ENCODE measurements at regions not wholly inside any gene's neighbourhood (a gene's known extent, or its start where the extent isn't known, plus 50 kb on each side); places are given as distances from the start of the nearest gene placed in this dataset.

DNA sequence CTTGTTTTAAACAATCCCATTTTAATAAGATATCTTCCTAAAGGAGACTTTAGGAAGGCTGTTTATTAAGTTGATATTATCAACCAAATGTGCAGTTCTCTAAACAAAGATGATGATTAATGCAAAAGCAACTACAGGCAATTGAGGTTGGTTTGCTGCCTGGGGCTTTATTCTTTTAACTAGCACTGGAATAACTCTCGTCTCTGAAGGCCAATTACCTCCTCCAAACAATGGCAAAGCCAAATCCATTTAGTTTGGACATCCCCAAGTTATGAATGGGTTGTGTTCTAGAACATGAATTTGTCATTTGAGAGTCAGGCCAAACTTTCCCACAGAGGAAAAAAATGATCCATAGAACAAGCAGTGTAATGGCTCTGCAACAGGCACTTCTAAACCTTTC lies 114.1 kb downstream of the SLC16A9 start:
- no peak for DNase-seq (ENCODE audit: low spot score)

DNA sequence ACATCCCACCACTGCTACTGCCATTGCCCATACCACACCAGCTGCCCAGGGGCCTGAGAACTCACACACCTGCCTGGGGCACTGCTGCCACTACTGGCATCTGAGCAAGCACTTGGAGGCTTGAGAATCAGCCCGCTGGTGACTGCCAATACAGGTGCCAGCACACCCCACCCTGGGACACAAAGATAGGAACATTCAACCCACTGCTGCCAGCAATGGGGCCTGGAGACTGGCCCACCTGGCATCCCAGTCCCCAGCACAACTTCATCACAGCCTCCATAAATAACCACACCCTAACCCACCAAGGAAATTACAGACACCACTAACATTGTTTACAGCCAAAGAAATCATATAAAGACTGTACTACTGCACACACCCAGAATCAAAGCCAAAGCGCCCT lies 115.9 kb downstream of the SLC16A9 start:
- no peak for DNase-seq (ENCODE audit: low spot score)

DNA sequence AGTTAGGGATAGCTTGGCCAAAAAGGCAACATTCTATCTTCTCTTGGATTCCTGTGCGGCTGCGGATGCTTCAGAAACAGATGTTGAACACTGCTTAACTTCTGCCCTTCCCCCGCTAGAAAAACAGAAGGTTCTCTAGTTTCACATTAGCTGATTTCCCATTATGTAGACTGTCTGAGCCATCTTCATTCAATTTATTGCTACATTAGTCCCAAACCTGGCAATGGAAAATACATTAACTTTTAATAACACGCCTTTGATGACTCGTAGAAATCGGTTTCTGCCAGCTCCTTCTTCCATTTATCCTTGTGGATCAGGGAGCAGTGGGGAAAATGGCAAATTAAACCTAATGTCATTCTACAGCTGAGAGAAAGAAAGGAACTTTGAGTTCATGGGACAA lies 119.9 kb downstream of the SLC16A9 start:
- no peak for DNase-seq (ENCODE audit: low spot score)

DNA sequence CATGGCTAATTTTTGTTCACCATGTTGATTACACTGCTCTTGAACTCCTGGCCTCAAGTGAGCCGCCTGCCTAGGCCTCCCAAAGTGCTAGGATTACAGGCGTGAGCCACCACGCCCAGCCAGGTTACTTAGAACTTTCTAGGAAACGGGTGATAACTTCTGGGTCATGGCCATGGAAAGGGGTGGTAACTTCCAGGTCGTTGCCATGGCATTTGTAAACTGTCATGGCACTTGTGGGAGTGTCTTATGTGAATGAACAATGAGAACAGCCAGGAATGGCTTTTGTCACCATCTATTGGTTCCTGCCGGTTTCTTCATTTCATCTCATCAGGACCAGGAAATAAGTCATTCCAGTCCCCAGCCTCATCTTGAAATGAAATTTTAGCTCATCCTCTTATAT lies 120.9 kb downstream of the SLC16A9 start:
- no peak for DNase-seq (ENCODE audit: low spot score)

DNA sequence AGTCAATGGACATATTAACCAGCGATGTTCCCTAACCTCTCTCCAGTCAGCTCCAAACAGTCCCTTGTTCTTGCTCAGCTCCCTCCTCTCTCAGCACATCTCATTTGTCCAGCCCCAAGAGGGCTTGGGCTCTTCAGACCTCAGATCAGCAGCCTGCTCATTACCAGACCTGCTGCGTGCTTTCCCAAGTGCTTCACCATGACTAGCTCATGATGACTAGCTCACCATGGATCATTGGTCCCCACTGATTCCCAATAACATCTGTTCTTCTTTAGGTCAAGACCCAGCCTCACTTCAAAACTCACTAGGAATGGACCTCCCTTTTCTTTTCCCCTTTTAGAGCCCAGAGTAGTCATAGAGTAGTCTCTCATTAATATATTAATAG lies 121.9 kb downstream of the SLC16A9 start:
- no peak for DNase-seq (ENCODE audit: low spot score)

DNA sequence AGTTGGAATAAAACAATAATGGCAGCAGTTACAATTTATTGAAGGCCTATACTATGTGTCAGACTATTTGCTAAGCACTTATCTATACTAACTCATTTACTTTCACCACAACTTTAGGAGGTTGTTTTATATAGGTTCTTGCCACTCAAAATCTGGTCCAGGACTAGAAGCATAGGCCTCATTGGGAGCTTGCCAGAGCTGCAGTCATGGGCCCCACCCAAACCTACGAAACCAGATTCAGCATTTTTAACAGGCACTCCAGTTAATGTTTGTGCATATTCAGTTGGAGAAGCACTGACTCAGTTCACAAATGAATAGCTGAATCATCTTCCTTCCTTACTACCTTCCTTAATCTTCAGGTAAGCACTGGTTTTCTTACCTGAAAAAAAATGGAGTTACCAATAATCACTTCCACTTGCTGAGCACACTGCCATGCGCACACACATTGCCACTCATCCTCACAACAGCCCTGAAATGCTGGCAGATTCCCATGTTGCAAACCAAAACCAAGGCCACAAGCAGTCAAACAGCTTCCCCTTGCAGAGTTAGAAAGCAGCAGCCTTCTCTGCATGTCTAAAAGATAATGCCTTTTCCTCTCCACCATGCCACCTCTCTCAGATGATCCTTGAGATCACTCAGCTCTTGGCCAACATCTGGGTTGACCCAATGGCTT lies 122.4 kb downstream of the SLC16A9 start:
- no peak for DNase-seq (ENCODE audit: low spot score)

DNA sequence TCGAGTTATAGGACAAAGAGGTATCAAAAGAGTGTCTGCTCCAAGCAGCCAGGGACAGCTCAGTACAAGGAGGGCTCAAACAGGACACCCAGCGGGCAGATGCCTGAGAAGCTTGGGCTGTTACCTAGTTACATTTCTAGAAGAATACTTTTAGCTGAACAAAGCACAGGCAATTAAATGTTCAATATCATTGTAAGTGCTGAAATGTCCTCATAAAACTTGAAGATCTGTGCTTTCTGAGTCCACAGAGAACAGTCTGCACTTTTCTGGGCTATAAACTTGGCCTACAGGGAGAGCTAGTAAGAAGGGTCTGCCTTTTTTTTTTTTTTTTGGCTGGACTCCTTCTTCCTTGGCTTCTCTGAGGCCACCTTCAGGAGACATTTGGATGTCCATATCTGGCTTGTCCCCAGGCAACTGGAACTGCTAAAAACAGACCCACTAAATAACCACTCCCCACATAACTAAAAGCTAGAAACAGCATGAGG lies 123.2 kb downstream of the SLC16A9 start:
- no peak for DNase-seq (ENCODE audit: low spot score)

DNA sequence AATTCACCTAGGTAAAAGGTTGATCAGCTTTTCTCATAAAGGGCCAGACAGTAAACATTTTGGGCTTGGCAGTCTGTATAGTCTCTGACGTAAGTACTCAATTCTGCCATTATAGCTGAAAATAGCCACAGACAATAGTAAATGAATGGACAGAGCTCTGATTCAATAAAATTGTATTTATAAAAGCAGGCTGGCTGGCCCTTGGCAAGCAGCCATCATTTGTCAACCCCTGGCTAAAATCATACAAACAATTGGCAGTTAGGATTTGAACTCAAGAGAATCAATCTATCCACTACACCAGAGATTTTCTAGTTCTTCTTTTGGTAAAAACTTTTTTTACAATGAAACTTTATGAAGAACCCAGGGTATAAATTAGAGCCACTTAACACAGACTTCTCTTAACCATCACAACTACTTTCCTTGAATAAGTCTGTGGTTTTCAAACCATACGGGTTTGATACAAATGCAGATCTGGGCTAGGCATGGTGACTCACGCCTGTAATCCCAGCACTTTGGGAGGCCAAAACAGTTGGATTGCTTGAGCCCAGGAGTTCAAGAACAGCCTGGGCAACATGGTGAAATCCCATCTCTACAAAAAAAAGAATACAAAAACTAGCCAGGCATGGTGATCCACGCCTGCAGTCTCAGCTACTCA lies 124.5 kb downstream of the SLC16A9 start:
- DNase-seq (ENCODE audit: low spot score): no peak

DNA sequence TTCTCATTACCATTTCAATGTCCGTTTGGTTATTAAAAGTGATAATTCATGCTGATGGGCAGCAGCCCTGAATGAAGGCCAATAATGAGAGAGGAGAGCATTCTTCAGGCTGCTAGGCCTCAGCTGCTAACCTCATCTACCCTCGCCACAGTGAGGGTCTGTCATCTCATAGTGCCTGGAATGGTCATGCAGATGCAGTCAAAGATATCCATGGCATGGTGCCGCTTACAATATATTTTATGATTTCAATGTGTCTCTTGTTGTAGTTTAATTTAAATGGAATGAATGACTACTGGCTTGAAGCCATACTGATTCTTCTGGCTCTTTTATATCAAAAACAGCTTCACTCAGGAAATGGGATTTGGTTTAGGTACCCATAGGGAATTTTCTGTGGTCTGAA lies 126.9 kb downstream of the SLC16A9 start:
- DNase-seq (ENCODE audit: low spot score): no peak

DNA sequence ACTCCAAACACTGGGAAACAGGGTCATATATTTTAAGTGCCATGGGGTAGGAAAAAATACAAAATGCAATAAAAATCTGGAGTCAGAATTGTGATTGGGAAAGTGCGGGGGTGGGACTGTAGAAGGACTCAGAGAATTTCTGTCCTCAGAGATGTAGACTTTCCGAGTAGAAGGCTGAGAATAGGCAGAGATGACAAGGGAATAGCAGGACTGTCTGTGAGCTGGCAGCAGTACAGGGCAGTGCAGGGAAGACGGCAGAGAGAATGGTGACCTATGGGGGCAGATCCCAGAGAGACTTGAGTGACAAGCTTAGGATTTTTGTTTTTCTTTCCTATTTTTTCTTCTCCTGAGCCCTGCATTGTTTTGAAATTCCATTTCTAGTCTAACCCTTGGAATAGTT lies 127.6 kb downstream of the SLC16A9 start:
- no peak for DNase-seq (ENCODE audit: low spot score)

DNA sequence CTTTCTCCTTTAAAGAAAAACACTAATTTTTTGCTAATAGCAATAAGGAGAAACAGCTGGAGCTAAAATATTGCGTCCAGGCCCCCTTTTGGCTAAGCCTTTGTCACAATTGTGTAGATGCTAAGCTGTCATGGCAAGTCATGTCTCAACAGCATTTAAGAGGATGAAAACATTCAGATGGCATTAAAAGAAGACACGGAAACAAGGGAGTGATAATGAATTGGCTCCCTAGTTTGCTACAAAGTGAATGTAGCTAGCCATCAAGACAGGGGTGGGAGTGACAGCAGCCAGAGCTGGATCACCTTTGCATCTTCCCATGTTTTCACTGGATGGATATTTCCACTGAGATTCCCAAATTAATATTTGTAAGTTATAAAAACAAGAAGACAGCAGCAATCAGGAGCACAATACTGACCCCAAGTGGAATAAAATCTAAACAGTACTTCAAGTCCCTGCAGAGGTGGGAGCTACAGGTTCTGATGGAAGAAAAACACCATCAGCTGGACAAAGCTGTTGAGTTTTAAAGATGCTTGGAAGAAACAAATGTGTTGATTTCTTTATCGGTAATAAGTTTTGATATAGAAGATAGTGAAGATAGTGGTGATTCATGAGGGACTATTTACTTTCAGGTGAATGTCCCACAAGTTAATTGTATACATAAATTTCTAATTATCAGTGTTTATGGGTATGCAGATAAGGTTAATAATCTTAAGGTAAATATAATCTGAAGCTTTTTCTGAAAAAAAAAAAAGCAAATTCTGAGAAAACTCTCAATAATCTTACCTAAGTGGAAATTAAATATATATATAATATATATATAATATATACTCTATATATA lies 129.4 kb downstream of the SLC16A9 start:
- DNase-seq (ENCODE audit: low spot score): peak; percentile 46

DNA sequence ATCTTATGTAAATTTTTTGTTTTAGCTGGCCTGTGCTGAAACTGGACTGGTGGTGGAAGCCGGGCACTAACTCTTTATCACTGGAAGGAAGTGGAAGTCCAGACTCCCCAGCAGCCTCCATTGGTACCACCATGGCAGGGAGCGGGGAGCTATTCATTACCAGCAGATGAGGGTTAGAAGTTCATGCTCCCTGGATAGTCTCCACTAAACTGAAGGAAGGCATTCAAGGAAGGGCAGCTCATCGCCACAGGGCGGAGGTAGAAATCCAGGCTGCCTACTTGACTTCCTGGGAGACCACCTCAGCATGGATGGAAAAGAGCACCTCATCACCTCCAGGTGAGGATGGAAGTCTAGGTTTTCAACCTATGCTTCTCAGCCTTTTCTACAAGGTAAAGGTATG lies 130.9 kb downstream of the SLC16A9 start:
- no peak for DNase-seq (ENCODE audit: low spot score)

DNA sequence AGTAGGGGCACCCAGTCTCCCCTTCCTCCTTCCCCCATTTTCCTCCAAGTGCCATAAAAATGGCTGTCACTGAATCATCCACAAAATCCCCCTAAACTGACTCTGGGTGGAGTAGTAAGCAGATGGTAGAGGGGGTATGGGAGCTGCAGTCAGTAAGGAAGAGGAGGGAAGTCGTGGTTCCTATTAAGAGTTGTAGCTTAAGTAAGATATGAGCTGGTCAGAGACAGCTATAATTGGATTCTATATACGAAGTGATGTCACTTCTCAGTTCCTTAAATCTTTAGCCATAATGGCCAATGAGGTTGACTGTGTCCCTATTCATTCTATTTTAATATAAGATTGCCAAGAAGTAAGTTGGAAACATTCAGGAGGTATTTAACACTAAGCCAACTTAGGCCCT lies 131.7 kb downstream of the SLC16A9 start:
- DNase-seq (ENCODE audit: low spot score): no peak

DNA sequence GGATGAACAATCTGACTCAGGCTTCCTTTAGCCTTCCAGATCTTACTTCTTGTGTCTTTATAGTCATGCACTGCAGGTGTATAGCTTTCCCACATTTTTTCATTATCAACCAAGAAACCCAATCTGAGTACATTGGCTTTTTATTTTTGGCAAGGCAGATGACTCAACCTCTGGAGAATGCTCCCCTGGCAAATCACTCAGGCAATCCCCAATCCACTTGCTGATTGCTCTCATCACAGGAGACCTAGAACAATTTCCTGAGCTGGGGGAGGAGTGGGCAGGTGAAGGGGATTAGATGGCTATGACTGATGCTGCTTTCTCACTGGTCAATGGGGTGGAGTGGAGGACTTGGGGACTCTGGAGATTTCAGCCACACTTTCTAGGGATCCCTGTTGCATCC lies 134.4 kb downstream of the SLC16A9 start:
- no peak for DNase-seq (ENCODE audit: low spot score)

DNA sequence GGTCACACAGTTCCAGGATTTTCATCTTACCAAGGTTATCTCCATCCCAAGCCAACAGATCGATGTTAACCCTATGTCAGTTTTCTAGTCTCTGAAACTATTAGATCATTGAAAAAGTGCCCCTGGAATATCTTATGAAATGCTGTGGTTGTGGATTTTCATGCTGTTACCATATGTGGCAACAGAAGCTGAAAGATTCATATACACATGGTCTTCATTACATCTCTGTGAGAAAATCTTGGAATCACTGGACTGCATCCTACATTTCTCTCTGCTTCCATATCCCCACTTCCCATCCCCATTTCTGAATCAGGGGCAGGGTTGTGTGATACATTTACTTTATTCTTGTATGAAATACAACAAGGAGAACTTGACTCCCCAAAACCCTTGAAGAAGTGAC lies 146.1 kb downstream of the SLC16A9 start:
- no peak for DNase-seq (ENCODE audit: low spot score)

DNA sequence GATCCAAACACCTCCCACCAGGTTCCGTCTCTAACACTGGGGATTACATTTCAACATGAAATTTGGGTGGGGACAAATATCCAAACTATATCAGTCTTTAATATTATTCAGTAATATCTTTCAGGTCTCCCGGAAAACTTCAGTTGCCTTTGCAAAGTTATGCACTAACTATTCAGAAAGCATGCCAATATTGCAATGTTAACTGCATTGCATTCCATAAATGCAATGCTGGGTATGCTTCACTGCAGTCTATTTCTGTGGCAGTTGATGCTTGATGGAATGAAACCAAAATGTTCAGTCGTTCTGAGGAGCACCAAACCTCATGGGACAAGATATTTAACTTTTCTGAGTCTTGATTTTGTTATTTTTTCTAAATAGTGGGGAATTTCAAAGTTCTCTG lies 147.5 kb downstream of the SLC16A9 start:
- DNase-seq (ENCODE audit: low spot score): no peak

DNA sequence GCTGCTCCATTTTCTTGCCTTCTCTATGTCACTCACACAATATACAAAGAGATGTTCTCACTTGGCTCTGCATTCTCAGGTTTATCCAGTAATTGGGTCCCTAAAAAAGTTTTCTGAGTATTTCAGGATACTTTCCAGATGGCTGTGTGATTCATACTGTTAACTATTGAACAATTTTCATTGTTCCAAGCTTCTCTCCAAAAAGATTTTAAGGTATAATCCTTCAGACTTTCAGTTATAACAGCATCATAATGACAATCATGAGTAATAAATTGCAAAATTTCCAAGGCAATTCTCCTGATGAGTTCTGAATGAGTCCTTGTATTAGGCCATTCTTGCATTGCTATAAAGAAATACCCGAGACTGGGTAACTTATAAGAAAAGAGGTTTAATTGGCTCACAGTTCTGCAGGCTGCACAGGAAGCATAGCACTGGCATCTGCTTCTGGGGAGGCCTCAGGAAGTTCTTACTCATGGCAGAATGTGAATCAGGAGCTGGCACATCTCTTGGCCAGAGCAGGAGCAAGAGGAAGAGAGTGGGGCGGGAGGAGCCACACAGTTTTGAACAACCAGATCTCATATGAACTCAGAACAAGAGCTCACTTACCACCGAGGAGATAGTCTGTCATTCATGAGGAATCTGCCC lies 148.1 kb downstream of the SLC16A9 start:
- no peak for DNase-seq (ENCODE audit: low spot score)

DNA sequence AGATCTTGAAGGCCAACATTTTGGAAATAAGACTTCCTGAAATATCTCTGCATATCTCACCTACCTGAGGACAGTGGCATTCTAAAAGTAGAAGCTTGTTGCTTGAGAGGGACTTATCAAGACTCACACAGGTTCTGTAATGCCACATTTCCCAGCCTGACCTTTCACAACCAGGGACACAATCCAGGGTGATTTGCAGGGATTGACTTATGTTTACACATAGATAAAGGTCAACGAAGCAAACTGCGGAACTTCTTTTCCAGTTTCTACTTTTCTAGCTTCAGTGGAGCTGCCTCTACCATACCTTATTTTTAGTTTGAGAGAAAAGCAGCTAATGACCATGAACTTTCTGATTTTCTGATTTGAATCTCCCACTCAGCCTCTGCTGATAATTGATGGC lies 148.7 kb downstream of the SLC16A9 start:
- DNase-seq (ENCODE audit: low spot score): no peak

DNA sequence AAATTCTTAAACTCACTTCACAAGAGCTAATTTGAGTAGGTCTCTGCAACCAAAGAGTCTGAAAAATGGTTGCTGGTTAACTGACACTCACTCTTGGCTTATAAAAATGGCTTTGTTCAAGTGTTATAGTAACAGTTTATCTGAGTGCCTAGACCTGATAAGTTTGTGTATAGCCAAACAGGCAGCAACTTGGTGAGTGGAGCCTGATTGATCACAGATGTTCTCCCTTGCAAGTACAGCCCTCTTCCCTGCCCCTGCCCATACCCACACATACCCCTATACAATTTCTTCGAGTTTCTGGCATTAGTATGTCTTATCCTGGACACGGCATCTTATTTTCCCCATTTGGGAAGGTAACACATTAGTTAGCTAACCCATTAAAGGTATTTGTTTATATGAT lies 149.5 kb downstream of the SLC16A9 start:
- no peak for DNase-seq (ENCODE audit: low spot score)

DNA sequence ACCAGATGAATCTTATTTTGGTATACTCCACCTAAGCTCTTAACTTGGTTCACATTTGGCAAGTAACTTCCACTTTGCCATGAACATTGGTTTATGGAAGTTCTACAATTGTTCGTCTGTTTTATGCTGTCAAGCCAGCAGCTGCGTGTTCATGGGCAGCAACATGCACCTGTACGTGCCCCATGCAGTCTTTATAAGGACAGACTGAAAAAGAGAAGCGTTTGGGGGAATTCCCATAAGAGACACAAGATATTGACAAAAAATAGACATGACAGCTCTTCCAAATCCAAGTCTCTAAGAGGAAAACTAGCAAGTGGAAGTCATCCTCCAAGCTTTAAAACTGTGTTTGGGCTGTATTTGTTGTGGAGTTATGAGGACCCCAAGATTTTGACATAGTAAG lies 151.6 kb downstream of the SLC16A9 start:
- no peak for DNase-seq (ENCODE audit: low spot score)

DNA sequence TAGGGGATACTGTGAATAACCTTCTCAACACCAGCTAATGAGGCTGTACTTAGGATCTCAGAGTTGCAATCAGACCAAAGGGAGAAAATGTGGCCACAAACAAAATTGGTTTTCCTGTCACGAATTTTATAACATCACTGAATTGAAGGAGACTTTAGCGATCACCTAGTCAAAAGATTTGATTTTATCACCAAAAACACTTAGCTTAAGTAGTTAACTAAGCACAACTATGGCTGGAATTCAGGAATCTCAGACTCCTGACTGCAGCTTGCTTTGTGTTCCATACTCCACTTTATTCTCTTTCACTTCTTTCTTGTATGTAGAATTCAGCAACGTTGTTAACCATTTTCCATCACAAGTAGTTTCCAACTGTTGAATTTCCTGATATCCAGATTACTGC lies 152.0 kb downstream of the SLC16A9 start:
- DNase-seq (ENCODE audit: low spot score): peak; percentile 16

DNA sequence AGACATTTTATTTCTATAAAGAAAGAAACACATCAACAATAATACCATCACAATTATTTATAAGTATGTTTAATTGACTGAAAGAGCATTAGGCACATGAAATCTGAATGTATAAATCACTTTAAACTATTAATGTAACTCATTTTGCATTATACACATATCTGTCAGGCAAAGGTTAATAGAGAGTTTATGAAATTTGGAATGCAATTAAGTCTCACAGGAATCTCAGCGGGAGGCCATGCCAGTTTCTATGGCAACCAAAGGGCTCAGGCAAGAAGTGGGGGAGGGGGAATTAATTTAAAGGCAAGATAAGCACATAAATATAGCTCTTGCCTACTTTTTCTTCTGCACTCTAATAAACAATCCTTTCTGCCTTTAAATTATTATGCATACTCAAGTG lies 152.6 kb downstream of the SLC16A9 start:
- peak; percentile 30 for DNase-seq (ENCODE audit: low spot score)
